ENCODE measurements at regions not wholly inside any gene's neighbourhood (a gene's known extent, or its start where the extent isn't known, plus 50 kb on each side); places are given as distances from the start of the nearest gene placed in this dataset.

GRCh38 chr17:13256545-13256944 lies 238.7 kb upstream of the ELAC2 start:
- no peak overlapping the region for H3K4me3 ChIP-seq (ENCODE audit: low read length)
- TF ChIP-seq, protein P1, sequence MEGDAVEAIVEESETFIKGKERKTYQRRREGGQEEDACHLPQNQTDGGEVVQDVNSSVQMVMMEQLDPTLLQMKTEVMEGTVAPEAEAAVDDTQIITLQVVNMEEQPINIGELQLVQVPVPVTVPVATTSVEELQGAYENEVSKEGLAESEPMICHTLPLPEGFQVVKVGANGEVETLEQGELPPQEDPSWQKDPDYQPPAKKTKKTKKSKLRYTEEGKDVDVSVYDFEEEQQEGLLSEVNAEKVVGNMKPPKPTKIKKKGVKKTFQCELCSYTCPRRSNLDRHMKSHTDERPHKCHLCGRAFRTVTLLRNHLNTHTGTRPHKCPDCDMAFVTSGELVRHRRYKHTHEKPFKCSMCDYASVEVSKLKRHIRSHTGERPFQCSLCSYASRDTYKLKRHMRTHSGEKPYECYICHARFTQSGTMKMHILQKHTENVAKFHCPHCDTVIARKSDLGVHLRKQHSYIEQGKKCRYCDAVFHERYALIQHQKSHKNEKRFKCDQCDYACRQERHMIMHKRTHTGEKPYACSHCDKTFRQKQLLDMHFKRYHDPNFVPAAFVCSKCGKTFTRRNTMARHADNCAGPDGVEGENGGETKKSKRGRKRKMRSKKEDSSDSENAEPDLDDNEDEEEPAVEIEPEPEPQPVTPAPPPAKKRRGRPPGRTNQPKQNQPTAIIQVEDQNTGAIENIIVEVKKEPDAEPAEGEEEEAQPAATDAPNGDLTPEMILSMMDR (IDR thresholded peaks at IDR 0.05; ENCODE audit: insufficient read depth, low read depth, low read length, missing control alignments): no peak
- DNase-seq (ENCODE audit: low read depth): no peak

GRCh38 chr17:13253733-13254410 lies 236.0 kb upstream of the ELAC2 start:
- DNase-seq (ENCODE audit: low read depth): no peak
- TF ChIP-seq, protein P1 (IDR thresholded peaks at IDR 0.05; ENCODE audit: insufficient read depth, low read depth, low read length, missing control alignments): no peak
- no peak overlapping the region for H3K4me3 ChIP-seq (ENCODE audit: low read length)

DNA sequence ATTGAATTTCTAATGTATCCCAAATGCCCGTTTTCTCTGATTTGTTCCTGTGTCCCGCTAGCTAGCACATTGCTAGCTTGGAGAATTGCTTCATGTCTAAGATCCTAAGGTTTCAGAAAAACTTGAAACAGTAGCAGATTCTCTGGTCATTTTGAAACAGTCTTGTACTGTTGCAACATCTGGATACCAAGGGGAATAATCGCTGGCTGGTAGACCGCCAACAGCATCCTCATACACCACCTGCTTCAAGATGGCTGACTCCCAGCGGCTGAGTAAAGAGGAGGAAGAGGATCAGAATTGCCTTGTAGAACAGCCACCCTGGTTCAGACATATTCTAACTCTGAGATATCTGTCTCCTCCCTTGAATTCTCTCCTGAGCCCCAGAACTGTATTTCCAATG lies 226.7 kb upstream of the ELAC2 start:
- no peak overlapping the region for H3K4me3 ChIP-seq (ENCODE audit: low read length)
- TF ChIP-seq, protein P1 (IDR thresholded peaks at IDR 0.05; ENCODE audit: insufficient read depth, low read depth, low read length, missing control alignments): no peak
- no peak for DNase-seq (ENCODE audit: low read depth)

DNA sequence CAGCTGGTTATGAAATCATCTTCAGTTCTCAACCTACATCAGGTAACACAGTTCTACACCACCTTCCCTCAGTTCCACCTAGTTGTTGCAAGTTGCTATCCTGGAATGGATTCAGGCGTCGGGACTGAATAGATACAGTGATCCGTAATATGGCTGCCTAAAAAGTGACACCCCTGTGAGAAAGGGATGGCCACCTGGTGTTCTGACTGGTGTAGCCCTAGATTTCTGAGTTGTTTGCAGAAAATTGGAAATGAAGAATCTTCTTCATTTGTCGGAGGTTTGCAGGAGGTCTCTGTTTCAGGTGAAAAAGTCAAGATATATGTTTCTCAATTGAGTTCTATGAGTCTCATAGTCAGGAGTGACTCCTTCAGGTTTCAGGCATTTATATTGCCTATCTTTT lies 225.8 kb upstream of the ELAC2 start:
- TF ChIP-seq, protein P1 (IDR thresholded peaks at IDR 0.05; ENCODE audit: insufficient read depth, low read depth, low read length, missing control alignments): no peak
- no peak for DNase-seq (ENCODE audit: low read depth)
- H3K4me3 ChIP-seq (ENCODE audit: low read length): no peak overlapping the region

DNA sequence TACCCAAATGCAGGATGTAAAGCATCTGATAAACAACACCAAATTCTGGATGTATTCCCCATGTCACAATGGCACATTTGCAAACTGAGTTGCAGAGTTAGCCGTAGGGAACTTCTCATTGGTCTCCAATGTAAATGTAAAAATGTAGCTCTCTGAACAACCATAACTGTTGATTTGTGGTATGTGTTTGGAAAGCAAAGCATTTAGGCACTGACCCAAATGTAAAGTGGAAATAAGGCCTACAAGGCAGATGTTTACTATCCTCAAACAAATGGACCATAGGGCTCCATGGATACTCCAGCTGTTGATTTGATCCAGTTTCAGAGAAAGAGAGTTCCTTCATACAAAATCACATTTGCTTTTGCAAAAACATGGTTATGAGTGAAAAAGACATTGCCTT lies 223.0 kb upstream of the ELAC2 start:
- no peak overlapping the region for H3K4me3 ChIP-seq (ENCODE audit: low read length)
- TF ChIP-seq, protein P1 (IDR thresholded peaks at IDR 0.05; ENCODE audit: insufficient read depth, low read depth, low read length, missing control alignments): no peak
- DNase-seq (ENCODE audit: low read depth): no peak

DNA sequence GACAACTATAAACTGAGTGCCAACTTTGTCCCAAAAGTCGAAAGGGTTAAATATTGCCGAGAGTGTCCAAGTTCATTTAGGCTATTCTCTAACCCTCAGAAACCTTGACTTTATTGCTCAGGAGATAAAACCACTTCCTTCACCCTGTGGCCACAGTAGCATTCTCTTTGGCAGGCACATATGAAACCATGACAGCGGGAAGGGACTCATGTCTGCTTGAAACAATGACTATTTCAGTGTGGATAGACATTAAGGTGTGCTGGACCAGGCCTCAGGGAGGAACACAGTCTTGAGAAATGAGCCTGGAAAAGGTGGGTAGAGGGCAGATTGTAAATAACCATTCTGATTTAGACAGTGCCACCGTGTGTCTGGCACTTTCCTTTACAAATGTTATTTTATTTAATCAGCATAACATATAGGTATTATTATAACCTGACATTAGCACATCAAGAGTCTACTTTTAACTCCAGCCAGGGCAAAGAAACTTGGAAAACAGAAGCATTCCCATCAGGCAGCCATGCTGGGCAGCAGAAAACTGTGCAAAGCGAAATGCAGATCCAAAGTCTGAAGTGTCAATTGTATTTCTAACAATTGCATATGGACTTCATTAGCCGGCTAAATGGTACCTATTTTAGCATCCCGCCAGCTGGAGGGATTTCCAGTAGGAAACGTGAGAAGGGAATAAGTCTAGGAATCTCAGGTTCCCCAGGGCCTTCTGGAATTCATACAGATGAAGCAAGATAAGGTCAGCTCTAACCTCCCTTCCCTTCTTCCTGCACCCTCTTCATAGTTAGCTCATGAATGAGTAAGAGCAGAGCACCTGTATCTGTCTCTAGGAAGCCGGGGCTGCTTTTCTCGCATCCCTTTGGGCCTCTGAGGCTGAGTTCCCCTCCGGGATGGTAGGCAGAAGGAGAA lies 212.8 kb upstream of the ELAC2 start:
- TF ChIP-seq, protein P1 (IDR thresholded peaks at IDR 0.05; ENCODE audit: insufficient read depth, low read depth, low read length, missing control alignments): no peak
- no peak overlapping the region for H3K4me3 ChIP-seq (ENCODE audit: low read length)
- no peak for DNase-seq (ENCODE audit: low read depth)
